ENCODE measurements at regions not wholly inside any gene's neighbourhood (a gene's known extent, or its start where the extent isn't known, plus 50 kb on each side); places are given as distances from the start of the nearest gene placed in this dataset.
A peak's percentile ranks its signal among the peaks of the same experiment; 100 is the strongest.

- ATAC-seq (peak; percentile 37), DNase-seq (ENCODE audit: missing footprints) (no peak)
- intact Hi-C loops (cut with DNase I) = no loop called here
Observed at GRCh38 chr1:221085701-221086375, 206.6 kb downstream of the HLX start.

DNA sequence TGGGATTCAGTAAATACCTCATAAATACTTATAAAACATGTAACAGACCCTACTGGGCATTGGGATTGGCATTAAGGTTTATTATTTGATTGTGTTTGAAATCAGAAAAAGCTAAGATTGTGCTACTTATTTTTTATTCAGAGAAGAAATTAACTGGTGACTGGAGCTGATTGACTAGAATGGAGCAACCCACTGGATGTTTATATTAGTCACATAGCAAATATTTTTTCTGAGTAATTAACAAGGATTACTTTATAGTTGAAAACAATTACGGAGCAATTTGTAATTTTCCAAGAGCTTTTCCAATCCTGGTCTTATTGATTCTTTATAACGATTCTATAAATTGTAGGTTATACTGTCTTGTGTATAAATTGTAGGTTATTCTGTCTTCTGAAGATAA, 208.7 kb downstream of the HLX start:
- DNase-seq (ENCODE audit: missing footprints) = no peak
- no peak for ATAC-seq
- intact Hi-C loops (cut with DNase I) = no loop called here

- no peak for ATAC-seq
- no peak for DNase-seq (ENCODE audit: missing footprints)
- intact Hi-C loops (cut with DNase I) = no loop called here
Observed at GRCh38 chr1:221089273-221089672, 210.0 kb downstream of the HLX start.

DNA sequence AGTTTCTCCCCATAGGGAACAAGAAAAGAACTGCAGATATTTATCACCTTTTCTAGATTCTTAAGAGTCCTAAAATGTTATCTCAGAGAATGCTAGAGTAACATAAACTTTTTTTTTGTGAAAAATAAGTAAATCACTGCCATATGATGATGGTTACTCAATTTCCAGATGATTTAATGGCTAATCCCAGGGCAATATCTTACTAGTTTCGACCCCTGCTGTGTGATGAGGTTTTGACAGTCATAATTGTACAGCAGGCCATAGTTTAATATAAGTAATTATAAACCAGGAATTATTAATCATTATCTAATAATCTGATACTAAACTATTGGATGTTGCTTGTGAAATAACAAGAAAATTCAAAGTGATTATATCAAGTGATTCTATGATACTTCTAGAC, 210.6 kb downstream of the HLX start:
- ATAC-seq = no peak
- no peak for DNase-seq (ENCODE audit: missing footprints)
- intact Hi-C loops (cut with DNase I) = no loop called here

DNA sequence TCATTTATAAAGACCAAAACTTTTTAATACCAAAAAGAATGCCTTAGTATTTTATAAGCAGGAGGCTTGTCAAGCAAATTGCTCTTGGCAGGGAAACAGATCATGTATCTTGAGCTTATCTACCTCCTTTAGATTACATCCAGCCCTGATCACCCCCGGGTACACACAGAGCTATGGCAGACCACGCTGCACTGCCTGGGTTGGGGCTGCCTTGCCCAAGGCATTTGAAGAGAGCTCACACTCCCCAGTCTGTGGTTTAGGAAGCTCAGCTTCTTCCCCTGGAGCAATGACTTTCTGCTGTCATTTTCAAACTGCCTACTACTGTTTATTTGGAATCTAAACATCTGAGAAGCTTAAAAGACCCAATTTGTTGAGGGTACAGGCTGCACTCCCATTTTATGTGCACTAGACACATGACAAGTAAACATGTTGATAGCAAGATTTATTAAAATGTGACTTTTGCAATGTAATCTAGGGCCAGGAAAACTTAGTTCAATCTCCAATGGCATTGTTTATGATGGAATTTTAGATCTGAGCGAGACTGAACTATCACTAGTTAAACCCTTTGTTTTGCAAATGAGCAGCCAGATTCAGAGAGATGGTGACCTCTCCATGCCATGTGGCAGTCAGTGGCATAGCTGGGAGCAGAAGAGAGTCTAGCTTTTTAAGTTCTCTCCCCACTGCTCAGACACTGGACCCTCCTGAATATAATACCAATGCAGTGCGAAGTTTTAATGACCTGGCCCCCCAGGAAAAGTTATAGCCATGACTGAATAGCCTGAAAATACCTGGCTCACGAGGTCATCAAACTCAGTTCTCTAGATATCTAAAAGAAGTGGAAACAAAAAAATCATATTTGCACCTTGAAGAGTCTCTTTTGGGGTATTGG, 214.9 kb downstream of the HLX start:
- DNase-seq (ENCODE audit: missing footprints) (no peak), ATAC-seq (no peak)
- intact Hi-C loops (cut with DNase I) = no loop called here

DNA sequence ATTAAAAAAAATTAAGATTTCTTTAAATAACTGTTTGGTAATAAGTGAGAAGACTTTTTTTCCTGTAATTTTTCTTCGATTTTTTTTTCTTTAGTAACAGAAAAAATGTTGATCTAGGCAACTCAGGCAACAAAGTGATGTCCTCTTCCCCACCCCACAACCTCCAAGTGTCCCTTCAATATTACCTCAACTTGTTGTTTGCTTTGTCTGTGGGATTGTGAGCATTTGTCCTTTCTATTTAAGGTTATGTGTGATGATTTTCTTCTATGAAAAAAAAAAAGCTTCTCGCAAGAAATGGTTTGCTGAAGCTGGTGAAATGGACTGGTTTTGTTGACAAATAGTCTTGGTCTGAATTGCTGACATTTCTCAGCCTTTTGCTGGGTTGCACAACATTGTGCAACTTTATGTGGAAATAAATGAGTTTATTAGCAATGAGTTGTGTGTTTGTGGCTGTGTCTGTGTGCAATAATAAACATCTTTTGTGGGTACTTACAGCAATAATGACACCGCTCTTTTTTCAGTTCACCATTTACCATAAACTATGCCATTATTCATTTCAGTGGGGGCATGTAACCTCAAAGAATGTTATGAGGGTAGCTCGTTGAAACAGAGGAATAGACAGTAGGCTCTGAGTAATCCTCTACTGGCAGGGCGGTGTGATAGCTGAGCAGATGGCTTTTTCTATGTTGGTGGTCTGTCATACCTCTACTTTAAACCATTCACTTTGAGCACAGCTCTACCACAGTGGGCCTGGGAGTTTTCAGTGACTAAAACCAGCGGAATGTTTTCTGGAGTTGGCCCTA, 218.4 kb downstream of the HLX start:
- ATAC-seq (peak; percentile 22), DNase-seq (ENCODE audit: missing footprints) (no peak)

DNA sequence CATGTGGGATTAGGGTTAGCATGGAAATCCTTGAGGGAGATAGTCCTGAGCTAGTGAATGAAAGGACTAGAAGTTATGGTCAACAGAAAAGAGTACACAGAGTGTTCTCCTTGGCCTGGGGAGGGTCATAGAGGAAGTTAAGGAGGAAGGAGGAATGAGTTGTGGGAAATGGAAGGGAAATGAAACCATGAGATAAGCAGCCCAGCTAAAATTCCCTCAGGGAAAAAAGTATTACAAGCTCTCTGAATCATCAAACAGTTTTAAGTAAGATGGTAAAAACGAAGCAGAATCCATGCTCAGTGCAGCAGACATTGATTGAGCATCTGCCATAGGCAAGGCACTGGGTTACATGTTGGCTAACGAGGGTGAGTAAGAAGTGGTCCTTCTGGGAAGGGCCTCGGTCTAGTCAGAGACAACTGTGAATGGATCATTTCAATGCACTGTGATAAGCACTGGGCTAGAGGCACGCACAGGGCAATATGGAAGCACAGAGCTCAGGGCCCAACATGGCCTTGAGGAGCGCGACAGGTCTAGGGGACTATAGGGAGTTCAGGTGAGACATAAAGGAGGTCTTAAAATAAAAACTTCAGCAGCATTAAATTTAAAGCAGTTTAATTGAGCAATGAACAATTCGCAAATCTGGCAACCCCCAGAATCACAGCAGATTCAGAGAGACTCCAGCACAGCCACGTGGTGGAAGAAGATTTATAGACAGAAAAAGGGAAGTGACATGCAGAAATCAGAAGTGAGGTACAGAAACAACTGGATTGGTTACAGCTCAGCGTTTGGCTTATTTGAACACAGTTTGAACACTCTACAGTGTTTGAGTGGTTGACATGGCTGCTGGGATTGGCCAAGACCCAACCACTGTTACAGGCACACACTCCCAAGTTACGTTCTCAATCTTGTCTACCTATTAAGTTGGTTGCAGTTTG, 219.5 kb downstream of the HLX start:
- no peak for DNase-seq (ENCODE audit: missing footprints)
- intact Hi-C loops (cut with DNase I) = no loop called here

More for the DNA sequence above, 218.4 kb downstream of the HLX start:
- intact Hi-C loops (cut with DNase I) = no loop called here

GRCh38 chr1:221099747-221100595, 220.7 kb downstream of the HLX start:
- DNase-seq (ENCODE audit: missing footprints) = no peak
- ATAC-seq = peak; percentile 14
- intact Hi-C loops (cut with DNase I) = no loop called here

More for the DNA sequence above, 219.5 kb downstream of the HLX start:
- peak; percentile 74 for ATAC-seq

DNA sequence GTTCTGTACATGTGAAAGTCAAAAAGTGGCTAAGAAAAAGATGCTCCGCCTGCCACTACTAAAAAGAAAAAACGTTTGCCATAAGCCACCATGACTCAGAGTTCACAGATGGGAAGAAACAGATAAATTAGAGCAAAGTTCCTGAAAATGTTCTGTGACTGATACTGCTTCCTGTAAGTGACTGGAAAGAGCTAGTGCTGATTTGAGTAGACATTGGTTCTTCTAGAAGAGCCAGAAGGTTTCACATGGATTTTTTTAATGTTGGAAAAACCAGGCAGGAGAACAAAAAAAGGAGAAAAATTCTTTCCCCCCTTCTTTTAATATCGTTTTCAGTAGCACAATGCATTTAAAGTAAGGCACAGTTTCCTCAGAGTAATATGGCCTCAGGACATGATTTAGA, 221.4 kb downstream of the HLX start:
- ATAC-seq (peak; percentile 68), DNase-seq (ENCODE audit: missing footprints) (no peak)
- intact Hi-C loops (cut with DNase I) = no loop called here

DNA sequence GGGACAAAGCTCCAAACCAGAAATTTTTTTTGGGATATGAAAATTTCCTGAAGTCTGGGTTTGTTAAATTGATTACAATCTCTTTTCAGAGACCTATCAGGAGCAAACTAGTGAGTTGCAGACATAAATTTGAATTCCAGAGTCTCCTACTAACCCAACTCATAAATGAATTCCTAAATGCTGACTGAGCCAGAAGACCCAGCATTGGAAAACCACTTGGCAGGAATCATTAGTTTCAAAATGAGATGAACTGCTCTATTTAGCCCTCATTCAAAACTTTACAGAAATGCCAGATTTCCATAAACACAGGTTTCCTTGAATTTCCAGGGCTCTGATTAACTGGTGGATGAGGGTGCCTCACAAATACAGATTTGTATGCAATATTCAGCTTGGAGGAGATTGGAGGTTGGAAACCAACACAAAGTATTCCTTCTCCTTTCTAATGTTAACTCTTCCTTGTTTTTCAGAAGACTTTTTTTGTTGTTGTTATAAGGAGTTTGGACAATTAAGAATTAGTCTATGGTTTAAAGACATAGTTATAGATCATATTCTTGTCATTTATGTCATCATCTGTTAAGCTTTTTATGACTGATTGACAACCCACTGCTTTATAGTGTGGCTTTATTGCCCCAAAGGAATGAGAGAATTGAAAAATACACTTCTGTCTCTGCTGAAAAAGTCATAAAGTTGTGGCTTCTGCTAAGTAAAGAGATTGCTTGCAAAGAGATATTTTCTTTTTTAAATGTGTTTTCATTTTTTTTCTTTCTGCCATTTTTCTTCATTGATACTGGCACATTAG, 222.8 kb downstream of the HLX start:
- intact Hi-C loops (cut with DNase I) = no loop called here
- no peak for DNase-seq (ENCODE audit: missing footprints)
- no peak for ATAC-seq

GRCh38 chr1:221104596-221104995, 225.4 kb downstream of the HLX start:
- ATAC-seq (no peak), DNase-seq (ENCODE audit: missing footprints) (no peak)
- intact Hi-C loops (cut with DNase I) = no loop called here

GRCh38 chr1:221105578-221105977, 226.3 kb downstream of the HLX start:
- intact Hi-C loops (cut with DNase I) = no loop called here
- no peak for DNase-seq (ENCODE audit: missing footprints)
- ATAC-seq = no peak

- intact Hi-C loops (cut with DNase I) = no loop called here
- ATAC-seq = no peak
- no peak for DNase-seq (ENCODE audit: missing footprints)
Observed at GRCh38 chr1:221106616-221107015, 227.4 kb downstream of the HLX start.

DNA sequence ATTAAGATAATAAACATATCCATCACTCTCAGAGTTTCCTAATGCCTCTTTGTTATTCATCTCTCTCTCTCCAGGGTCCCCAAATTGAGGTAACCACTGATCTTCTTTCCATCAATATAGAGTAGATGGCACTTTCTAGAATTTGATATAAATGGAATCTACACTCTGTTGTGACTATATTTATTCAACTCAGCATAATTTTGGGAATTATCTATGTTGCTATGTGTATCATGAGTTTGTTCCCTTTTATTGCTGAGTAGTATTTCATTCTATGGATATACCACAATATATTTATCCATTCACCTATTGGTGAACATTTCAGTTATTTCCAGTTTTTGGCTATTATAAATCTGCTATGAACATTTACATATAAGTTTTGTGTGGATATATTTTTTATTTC, 230.7 kb downstream of the HLX start:
- no peak for ATAC-seq
- intact Hi-C loops (cut with DNase I) = loop anchor here (10.0 kb wide), 1 partner anchor 95 kb away; no protein-coding TSS in a partner anchor

DNA sequence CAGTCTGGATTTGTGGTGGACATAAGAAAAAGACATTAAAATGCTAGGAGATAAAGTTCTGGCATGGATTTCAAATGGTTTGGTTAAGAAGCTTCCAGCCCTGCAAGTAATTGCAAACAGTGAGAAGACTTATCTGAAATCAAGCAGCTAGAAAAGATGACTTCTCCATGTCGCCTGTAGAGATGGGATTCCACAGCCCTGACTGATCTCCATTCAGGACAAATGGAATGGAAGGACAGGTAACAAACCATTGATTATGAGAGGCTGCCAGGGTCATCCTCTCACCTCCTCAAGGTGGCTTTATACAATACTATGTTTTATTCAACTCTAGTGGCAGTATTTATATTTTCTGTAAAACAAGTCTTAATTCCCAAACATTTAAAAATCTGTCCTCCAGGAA, 237.9 kb downstream of the HLX start:
- ATAC-seq (no peak), DNase-seq (ENCODE audit: missing footprints) (no peak)
- intact Hi-C loops (cut with DNase I) = loop anchor here (5.0 to 10.0 kb wide), 2 partner anchors 102 to 625 kb away; partner anchors contain the start of gene DUSP10

More for the DNA sequence above, 230.7 kb downstream of the HLX start:
- DNase-seq (ENCODE audit: missing footprints) = no peak

GRCh38 chr1:221117548-221117951, 238.3 kb downstream of the HLX start:
- peak; percentile 93 for ATAC-seq
- intact Hi-C loops (cut with DNase I) = loop anchor here (5.0 to 10.0 kb wide), 2 partner anchors 103 to 625 kb away; partner anchors contain the start of gene DUSP10

More at GRCh38 chr1:221117548-221117951, 238.3 kb downstream of the HLX start:
- no peak for DNase-seq (ENCODE audit: missing footprints)
